HPDE6-E6E7 (cell line): ENCODE measurements at regions not wholly inside any gene's neighbourhood (a gene's known extent, or its start where the extent isn't known, plus 50 kb on each side); places are given as distances from the start of the nearest gene placed in this dataset.

Source experiments
- DNase-seq: peaks from one replicate; pipeline ENCODE4 v3.0.0; 2011; ENCODE audit warnings: missing footprints; ENCODE audit errors: extremely low spot score

DNA sequence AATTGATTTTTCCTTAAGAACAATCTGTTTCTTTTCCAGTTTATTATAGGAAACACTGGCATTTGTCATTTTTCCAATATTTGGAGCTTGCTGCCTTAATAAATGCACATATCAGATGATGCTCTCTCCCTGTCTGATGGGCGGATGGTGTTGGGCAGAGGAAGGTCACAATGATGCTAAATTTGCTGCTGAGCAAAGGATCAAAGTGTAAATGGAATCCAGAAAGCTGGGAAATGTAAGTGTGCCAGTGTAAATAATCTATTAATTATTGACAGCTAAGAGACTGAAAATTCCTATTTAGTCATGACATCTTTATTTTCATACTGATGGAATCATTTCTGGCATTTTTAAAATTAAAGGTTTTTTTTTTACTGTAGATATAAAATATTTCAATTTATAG, 243.2 kb downstream of the PTBP2 start:
- no peak for DNase-seq

DNA sequence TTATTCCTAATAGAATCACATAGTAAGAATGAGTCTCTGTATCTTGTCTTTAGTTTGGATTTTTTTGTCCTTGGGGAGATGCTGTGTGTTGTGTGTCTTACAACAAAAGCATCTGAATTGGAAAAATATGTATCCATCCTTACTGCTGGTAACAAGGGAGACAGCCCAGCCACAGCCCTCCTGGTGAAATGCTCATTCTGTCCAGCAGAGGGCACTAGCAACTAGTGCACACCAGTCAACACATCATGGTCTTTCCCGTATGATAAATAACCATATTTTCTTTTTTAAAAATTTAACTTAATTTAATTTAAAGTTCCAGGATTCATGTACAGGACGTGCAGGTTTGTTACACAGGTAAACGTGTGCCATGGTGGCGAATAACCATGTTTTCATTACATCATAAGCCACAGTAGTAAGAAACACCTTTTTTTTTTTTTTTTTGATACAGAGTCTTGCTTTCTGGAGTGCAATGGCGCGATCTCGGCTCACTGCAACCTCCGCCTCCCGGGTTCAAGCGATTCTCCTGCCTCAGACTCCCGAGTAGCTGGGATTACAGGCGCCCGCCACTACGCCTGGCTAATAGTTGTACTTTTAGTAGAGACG, 245.1 kb downstream of the PTBP2 start:
- peak; percentile 41 for DNase-seq

DNA sequence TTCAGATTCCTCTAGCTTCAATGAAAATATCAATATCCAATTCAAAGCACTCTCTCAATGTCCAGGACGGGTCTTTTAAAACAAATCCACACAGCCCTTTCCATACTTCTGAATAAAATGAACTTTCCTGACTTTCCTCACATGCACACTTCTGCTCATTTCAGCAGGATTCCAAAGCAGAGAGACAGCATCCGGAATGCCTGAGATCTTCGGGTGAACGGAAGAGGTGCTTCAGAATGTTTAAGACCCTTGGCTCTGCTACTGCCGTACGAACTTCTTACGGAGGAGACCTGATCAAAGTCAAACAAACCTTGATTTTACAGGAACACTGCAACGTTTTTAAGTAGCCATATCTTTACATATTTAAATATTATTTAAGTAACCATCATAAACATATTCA, 245.7 kb downstream of the PTBP2 start:
- no peak for DNase-seq

DNA sequence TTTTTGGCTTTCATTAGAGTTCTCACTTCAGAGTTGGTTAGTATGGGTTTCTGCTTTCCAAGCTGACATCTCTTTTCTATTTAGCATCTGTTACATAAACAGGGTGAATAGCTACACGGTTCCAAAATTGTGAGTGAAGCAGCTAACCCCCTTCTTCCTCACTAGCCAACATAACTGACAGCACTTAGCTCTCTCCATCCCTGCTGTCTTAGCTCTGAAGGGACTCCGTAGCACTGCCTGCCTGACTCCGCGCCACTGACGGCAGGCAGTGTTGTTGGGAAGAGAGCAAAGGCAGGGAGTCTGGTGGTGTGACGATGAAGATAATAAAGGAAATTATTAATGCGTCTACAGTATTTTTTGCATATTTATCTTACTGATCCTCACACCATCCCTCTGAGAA, 247.0 kb downstream of the PTBP2 start:
- DNase-seq = no peak

DNA sequence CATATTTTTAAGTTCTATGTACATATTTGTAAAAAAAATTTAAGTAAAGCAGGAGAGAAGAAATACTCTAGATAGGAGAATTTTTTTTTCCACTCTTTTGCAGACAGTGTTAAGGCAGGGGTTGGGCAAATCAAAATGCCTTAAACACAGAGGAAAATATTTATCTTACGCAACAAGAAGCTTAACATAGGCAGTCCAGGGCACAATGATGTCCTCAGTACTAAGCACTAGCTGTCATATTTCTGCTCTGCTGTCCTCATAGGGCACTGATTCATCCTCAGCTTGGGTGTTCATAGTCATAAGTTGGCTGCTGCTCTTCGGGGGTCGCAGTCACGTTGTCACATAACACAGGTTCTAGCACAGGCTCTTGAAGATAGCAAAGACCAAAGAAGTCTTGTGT, 247.4 kb downstream of the PTBP2 start:
- DNase-seq = no peak

DNA sequence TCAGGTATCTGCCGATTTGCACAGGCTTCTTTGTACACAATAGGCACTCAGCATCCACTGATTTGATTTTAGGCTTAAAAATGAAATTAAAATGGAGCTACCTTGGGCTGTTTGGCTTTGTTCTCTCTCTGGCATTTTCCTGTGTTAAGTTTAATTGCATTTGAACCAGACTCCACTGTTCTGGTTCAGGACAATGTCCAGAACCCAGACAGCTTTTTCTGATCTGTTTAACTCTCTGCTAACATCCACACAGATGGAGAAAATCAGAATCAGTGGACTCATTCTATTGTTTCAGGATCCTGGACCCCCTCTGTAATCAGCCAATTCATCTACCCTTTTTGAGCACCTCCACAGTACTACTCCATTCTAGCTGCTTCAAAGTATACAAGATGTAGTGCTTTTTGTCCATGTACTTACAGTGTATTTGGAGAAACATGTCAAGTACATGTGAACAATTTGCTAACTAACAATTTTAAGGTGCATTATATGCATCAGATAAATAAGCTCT, 248.1 kb downstream of the PTBP2 start:
- DNase-seq = no peak

DNA sequence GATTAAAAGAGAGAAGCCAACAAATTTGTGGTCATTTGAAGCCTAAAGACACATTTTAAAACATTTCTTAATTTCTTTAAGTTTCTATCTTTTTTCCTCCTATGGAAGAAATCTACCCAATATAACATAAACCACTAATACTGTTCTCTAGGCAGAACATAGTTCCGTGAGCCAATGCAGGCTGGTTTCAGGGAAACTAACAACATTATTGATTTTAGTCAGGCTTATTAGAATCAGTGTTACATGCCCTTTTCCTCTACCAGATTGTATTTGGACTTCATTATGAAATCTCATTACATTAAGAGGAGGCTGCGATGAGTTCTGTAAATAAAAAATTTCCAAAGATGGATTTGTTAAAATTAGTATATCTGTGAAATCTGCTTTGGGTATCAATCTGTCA, 249.9 kb downstream of the PTBP2 start:
- no peak for DNase-seq

DNA sequence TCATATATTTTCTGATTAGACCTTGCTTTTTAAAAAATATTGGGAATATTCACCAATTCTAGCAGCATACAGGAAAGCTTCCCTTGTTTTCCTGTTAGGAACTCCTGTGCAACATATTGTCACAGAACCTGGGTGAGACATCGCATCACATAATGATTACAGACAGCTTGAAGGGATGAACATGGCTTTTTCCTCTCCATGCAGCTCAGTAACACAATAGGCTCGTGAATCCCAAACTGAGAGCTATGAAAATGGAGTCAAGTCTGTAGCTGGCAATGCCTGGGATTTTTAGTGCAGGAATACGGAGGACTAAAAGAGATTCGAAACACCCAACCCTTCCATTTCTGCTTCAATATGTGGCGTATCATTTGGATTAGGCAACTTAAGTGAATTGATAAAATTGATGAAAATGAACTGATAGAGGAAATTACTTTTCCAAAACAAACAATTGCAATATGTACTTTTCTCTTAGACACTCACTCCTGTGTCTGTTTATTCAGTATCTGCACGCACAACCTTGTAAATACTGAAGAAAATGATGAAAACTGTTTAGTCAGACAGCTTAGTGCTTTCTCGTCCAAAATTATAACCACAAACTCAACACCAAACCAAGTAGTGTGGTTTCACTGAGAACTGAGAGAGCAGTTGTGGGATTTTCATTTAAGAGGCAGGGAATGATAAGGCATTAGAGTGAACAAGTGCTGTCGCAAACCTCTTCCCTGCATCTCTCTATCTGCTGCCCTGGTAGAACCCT, 250.4 kb downstream of the PTBP2 start:
- no peak for DNase-seq

DNA sequence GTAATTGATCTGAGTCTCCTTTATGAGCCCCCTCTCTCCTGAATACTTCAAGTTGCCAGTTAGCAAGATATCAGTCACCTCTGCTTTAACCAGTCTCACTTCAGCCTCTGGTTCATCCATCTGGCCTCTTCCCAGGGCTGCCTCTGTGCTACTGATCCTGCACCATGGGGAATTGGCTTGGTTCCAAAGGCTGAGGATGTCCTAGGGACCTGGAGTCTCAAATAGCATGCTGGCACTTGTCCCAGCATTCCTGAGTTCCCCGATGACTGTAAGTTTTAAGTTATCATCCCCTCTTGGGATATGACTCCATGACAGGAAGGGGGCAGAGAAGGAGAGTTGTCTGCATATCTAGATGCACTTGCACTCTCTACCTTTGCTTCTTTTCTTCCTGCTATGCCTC, 252.0 kb downstream of the PTBP2 start:
- no peak for DNase-seq

DNA sequence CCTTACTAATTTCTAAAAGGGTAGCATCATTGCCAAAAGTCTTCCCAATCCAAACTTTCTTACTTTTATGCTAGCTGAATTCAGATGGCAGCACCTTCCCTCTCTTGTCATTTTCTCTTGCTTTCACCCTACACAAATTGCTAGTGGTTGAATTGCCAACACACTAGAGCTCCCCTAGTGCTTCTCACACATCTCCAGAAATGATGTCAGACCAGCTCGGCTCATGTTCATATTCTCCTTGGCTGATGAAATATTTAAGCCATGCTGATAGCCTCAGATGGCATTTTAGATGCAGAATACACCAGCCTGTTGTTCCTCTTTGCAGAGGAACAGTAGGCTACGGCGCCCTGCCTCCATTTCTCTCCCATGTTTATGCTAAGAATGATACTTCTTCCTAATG, 256.9 kb downstream of the PTBP2 start:
- DNase-seq = no peak

DNA sequence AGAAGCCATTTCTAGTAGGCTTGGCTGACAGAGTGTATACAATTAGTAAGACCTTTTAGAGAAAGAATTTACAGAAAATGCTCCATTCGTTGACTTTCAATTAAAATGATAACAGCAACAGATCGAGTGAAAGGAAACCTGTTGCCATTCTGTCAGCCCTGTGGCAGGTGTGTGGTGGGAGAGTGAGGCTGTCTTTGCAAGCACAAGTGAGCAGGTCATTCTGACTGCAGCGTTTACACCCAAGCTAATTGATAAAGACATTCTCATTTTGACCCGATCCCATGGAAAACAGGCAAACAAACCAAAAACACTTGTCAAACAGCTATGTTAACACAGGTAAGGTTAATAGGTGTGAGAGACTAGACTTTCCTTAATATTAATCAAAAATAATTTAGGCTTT, 257.3 kb downstream of the PTBP2 start:
- no peak for DNase-seq

DNA sequence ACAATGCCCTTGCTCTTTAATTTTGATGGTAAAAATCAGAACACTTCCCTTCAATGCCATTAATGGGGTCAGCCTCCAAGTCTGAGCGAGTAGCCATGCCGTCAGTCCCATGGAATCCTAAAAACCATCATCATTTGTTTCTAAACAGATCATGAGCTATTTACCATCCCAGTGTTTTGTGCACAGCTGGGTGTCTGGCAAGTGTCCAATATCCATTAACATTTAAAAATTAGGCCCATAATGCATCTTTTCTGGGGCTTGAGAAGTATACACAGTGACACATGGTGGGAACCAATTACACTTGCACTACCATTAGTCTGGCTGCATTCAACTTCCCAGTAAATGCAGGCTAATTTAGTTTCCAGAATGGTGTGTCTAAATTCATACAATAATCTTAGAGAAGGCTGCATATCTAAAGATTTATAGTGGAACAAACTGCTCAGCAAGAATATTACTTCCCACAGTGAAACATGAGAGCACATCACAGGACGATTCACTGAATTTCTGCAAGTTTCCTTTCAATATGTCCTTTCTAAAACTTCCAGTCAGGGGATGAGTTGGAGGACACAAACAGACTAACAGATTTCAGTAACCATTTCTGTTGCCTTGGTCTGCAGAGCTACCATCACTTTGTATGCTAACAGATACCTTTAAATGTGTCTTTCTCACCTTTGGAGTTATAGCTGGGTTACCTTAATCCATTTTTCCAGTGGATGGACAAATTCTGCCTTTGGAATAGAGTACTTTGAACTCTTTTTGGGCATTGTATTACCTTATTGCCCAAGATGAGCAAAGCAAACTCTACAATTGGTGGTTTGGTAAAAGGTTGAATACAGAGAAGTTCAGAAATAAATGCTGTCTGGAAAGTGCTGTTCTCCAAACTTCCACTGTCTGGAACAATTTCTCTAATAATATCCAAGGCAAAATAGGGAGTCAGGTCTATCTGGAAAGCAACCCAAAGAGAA, 258.0 kb downstream of the PTBP2 start:
- DNase-seq = no peak

DNA sequence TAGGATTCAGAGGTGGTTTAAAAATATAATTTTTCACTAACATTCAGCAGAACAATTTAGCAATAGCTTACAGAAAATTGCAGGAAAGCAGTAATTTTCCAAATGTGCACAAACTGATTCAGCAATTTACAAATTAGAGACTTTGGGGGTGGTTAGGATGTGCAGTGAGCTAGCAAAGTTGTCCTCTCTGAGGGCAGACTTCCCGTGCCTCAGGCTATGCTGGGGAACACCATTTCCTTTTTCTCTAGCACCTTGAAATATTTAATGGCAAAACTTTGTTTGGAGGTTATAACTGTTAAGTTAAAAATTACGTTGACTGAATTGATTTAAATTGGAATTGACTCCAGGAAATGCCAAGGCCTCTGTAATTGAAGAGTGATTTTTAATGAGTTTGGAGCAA, 258.9 kb downstream of the PTBP2 start:
- no peak for DNase-seq

DNA sequence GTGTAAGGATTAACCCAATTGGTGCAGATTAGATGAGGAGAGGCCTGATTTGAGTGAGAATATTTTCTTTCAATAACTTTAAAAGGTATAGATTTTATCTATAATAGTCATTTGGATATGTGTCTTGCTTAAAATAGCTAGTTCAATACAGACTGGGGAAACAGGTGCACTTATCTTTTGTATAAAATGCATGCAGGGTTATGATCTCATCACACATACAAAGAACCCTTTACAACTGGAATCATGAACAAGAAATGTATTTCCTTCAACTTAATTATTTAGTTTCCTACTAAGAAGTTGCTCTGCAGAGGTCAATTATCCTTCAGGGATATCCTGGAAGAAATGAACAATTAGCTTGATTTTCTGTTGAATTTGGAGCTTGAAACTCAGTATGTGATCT, 259.6 kb downstream of the PTBP2 start:
- no peak for DNase-seq

DNA sequence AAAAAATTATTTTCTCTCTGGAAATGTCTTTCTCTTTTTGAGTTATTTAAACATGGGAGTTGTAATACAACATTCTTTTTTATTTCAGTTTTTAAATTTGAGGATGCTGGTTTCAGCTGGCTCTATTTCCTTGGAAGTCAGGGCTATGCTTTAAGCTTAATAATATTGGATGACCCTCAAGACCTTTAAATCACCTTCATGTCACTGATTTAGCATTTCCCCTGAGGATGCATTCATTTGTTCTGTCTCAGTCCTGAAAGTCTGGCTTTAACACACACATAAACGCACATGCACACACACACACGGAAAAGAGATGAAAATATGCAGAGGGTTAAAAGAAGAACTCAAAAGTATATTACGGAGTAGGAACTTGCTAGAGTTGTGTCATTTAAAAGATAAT, 260.5 kb downstream of the PTBP2 start:
- DNase-seq = no peak

DNA sequence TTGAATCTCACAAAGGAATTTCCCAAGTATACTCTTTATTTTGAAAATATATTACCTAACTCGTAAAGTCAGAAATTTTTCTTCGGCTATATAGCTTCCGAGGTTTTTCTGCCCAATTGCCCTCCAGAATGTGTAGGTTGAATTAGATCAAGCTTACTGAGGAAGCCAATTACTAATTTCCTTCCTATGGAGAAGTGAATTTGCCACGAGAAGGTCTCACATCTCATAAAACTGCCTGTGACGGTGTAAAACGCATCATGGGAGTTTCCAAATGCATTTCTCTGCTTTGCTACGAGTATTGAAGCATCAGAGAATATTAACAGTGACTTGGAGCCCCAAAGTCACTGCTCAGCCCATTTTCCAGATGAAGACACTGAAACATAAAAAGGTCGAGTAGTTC, 262.3 kb downstream of the PTBP2 start:
- no peak for DNase-seq

DNA sequence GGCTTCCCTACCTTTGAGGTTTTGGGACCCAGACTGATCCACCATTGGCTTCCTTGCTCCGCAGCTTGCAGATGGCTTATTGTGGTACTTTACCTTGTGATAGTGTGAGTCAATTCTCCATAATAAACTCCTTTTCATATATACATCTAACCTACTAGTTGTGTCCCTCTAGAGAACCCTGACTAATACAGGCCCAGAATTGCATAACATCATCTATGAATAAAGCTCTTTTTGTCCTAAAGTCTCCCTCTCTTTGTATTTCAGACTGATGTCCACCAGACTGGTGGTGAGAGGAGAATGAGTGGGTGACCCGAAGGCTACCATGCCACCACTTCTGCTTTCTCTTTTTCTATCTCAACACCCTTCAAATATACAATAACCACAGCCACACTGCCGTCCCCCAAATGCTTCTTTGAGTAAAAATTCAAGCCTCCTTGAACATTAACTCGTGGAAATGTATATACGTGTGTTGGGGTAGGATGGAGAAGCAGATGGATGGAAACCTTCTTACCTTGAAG, 265.7 kb downstream of the PTBP2 start:
- DNase-seq = no peak

DNA sequence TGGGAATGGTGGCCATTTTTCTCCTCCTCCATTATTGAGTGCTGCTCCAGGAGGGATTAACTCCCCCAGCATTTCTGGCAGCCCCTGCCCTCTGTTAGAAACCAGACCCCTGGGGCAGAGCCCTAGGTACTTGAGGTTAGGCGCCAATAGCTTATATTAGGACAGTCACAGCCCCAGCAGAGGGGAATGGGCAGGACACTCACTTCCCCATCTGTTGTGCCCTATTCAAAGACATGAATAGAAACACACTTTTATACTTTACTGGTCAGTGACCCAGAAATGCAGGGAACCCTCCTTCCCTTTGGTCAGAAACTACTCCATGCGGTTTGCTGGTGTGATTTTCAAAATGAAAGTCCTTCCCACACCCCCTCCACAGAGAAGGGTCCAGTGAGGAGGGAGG, 267.7 kb downstream of the PTBP2 start:
- DNase-seq = no peak

DNA sequence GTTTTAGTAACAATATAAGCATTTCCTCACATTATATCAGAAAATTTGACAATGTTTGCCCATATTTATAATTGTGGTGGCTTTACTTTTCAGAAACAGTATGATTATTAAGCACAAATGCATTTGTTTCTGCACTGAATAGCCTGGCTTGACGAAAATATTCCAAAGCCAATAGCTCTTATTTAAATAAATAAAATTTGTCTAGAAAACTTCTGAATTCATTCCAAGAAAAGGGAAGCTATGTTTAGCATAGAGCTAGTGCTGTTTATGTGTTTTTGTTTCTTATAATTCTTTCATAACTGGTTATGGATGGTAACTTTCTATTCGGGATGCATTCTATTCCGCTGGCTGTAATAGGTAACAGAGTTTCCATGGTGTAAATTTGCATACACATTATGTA, 268.6 kb downstream of the PTBP2 start:
- DNase-seq = no peak

DNA sequence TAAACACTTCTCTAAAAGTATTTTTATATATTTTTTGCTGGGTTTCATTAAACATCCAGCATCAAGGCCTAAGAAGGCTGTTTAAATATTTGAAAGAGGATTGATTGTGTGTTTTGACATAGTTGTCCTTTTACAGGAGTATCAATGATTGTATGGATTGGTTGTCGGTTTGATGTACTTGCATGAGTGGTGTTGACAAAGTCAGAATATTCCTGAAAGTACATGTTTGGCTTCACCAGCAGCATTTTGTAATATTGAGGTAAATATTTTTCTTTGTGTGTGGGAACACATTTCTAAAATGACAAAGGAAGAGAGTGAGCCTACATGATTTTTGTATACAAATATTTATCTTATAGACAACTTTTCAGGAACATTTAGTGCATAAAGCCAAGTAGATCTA, 269.7 kb downstream of the PTBP2 start:
- no peak for DNase-seq

DNA sequence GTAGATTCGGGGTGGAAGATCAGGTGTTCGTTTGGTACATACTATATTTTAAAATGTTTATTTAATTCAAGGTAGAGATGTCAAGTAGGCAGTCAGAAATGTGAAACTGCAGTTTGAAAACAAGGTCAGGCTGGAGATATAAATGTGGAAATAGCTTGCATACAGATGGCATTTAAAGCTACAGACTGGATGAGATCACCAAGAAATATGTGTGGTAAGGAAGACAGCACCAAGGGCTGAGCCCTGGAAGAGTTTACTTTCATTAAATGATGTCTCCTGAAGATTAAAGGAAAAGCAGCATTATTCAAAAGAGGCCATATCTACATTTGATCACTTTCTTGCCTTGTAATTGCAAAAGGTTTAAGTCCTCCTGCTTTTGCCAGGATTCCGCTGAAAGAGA, 271.3 kb downstream of the PTBP2 start:
- no peak for DNase-seq

DNA sequence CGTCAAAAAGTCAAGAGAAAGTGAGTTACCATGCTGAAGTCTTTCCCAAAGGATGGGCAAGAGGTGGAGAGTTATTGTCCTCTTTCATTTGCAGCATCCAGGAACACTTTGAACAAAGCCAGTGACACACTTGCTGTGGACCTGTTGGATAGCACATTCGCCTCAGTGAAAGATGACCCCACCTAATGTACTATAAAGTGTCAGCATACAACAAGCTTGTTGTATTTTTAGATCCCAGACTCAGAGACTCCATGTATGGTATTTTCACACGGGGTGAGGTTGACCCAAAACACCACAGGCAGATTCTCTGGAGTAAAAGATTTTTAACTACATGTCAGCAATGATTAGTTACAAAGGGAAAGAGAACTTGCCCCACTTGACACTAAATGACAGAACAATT, 273.8 kb downstream of the PTBP2 start:
- no peak for DNase-seq
